ENCODE measurements at regions not wholly inside any gene's neighbourhood (a gene's known extent, or its start where the extent isn't known, plus 50 kb on each side); places are given as distances from the start of the nearest gene placed in this dataset.
"Not testable (repeated sequence)": the region's sequence is repeated elsewhere in the genome, so short reads cannot be mapped to it uniquely, and the experiment has no call there.

GRCh38 chr10:32217216-32217615, 129.7 kb downstream of the EPC1 start:
- Histone ChIP-seq H3K36me3 (replicated peaks; ENCODE audit: control insufficient read depth, insufficient read depth, low read length) (no peaks in the 10 kb centered on the region), H3K27me3 (ENCODE audit: control insufficient read depth, insufficient read depth, low read length) (no peaks in the 10 kb centered on the region), H3K4me3 (ENCODE audit: insufficient read depth, low read depth, low read length) (no peak overlapping the region)
- no peak for DNase-seq

- not testable (repeated sequence) for DNase-seq; H3K27me3 ChIP-seq (ENCODE audit: control insufficient read depth, insufficient read depth, low read length); H3K36me3 ChIP-seq (replicated peaks; ENCODE audit: control insufficient read depth, insufficient read depth, low read length); H3K4me3 ChIP-seq (ENCODE audit: insufficient read depth, low read depth, low read length)
Observed at GRCh38 chr10:32213838-32214237, 133.1 kb downstream of the EPC1 start.

GRCh38 chr10:32211046-32211363, 136.0 kb downstream of the EPC1 start:
- DNase-seq, result no peak
- no peaks in the 10 kb centered on the region for H3K36me3 ChIP-seq (replicated peaks; ENCODE audit: control insufficient read depth, insufficient read depth, low read length)
- no peak overlapping the region for H3K4me3 ChIP-seq (ENCODE audit: insufficient read depth, low read depth, low read length)
- no peaks in the 10 kb centered on the region for H3K27me3 ChIP-seq (ENCODE audit: control insufficient read depth, insufficient read depth, low read length)

- DNase-seq, result peak; percentile 40
Observed at GRCh38 chr10:32210306-32211045, 136.5 kb downstream of the EPC1 start.

GRCh38 chr10:32208005-32208404, 139.0 kb downstream of the EPC1 start:
- H3K27me3 ChIP-seq (ENCODE audit: control insufficient read depth, insufficient read depth, low read length); DNase-seq; H3K36me3 ChIP-seq (replicated peaks; ENCODE audit: control insufficient read depth, insufficient read depth, low read length): not testable (repeated sequence)

More at GRCh38 chr10:32210306-32211045, 136.5 kb downstream of the EPC1 start:
- Histone ChIP-seq H3K36me3 (replicated peaks; ENCODE audit: control insufficient read depth, insufficient read depth, low read length) (no peaks in the 10 kb centered on the region), H3K4me3 (ENCODE audit: insufficient read depth, low read depth, low read length) (no peak overlapping the region), H3K27me3 (ENCODE audit: control insufficient read depth, insufficient read depth, low read length) (no peaks in the 10 kb centered on the region)

GRCh38 chr10:32207544-32207943, 139.4 kb downstream of the EPC1 start:
- Histone ChIP-seq H3K27me3 (ENCODE audit: control insufficient read depth, insufficient read depth, low read length) (no peaks in the 10 kb centered on the region), H3K4me3 (ENCODE audit: insufficient read depth, low read depth, low read length) (no peak overlapping the region), H3K36me3 (replicated peaks; ENCODE audit: control insufficient read depth, insufficient read depth, low read length) (no peaks in the 10 kb centered on the region)
- DNase-seq, result peak; percentile 44

More at GRCh38 chr10:32208005-32208404, 139.0 kb downstream of the EPC1 start:
- not testable (repeated sequence) for H3K4me3 ChIP-seq (ENCODE audit: insufficient read depth, low read depth, low read length)

- Histone ChIP-seq H3K36me3 (replicated peaks; ENCODE audit: control insufficient read depth, insufficient read depth, low read length) (no peaks in the 10 kb centered on the region), H3K4me3 (ENCODE audit: insufficient read depth, low read depth, low read length) (no peak overlapping the region), H3K27me3 (ENCODE audit: control insufficient read depth, insufficient read depth, low read length) (no peaks in the 10 kb centered on the region)
- DNase-seq, result no peak
Observed at GRCh38 chr10:32205670-32206069, 141.3 kb downstream of the EPC1 start.

- Histone ChIP-seq H3K36me3 (replicated peaks; ENCODE audit: control insufficient read depth, insufficient read depth, low read length) (no peaks in the 10 kb centered on the region), H3K4me3 (ENCODE audit: insufficient read depth, low read depth, low read length) (no peak overlapping the region), H3K27me3 (ENCODE audit: control insufficient read depth, insufficient read depth, low read length) (no peaks in the 10 kb centered on the region)
- DNase-seq, result no peak
Observed at GRCh38 chr10:32204606-32205005, 142.4 kb downstream of the EPC1 start.

GRCh38 chr10:32199714-32200394, 143.6 kb upstream of the KIF5B start:
- H3K27me3 ChIP-seq (ENCODE audit: control insufficient read depth, insufficient read depth, low read length), result no peaks in the 10 kb centered on the region
- no peak overlapping the region for H3K4me3 ChIP-seq (ENCODE audit: insufficient read depth, low read depth, low read length)
- H3K36me3 ChIP-seq (replicated peaks; ENCODE audit: control insufficient read depth, insufficient read depth, low read length), result no peaks in the 10 kb centered on the region
- no peak for DNase-seq

GRCh38 chr10:32197423-32197822, 141.2 kb upstream of the KIF5B start:
- no peak for DNase-seq
- no peak overlapping the region for H3K4me3 ChIP-seq (ENCODE audit: insufficient read depth, low read depth, low read length)
- H3K27me3 ChIP-seq (ENCODE audit: control insufficient read depth, insufficient read depth, low read length), result no peaks in the 10 kb centered on the region
- no peaks in the 10 kb centered on the region for H3K36me3 ChIP-seq (replicated peaks; ENCODE audit: control insufficient read depth, insufficient read depth, low read length)

- Histone ChIP-seq H3K27me3 (ENCODE audit: control insufficient read depth, insufficient read depth, low read length) (no peaks in the 10 kb centered on the region), H3K36me3 (replicated peaks; ENCODE audit: control insufficient read depth, insufficient read depth, low read length) (no peaks in the 10 kb centered on the region), H3K4me3 (ENCODE audit: insufficient read depth, low read depth, low read length) (no peak overlapping the region)
- DNase-seq, result no peak
Observed at GRCh38 chr10:32190890-32191491, 134.8 kb upstream of the KIF5B start.

GRCh38 chr10:32189400-32190084, 133.3 kb upstream of the KIF5B start:
- H3K27me3 ChIP-seq (ENCODE audit: control insufficient read depth, insufficient read depth, low read length), result no peaks in the 10 kb centered on the region
- no peak overlapping the region for H3K4me3 ChIP-seq (ENCODE audit: insufficient read depth, low read depth, low read length)
- no peaks in the 10 kb centered on the region for H3K36me3 ChIP-seq (replicated peaks; ENCODE audit: control insufficient read depth, insufficient read depth, low read length)
- DNase-seq, result no peak

- not testable (repeated sequence) for H3K27me3 ChIP-seq (ENCODE audit: control insufficient read depth, insufficient read depth, low read length); H3K4me3 ChIP-seq (ENCODE audit: insufficient read depth, low read depth, low read length); H3K36me3 ChIP-seq (replicated peaks; ENCODE audit: control insufficient read depth, insufficient read depth, low read length); DNase-seq
Observed at GRCh38 chr10:32188601-32189000, 132.4 kb upstream of the KIF5B start.

GRCh38 chr10:32187686-32188085, 131.5 kb upstream of the KIF5B start:
- Histone ChIP-seq H3K36me3 (replicated peaks; ENCODE audit: control insufficient read depth, insufficient read depth, low read length) (no peaks in the 10 kb centered on the region), H3K4me3 (ENCODE audit: insufficient read depth, low read depth, low read length) (no peak overlapping the region), H3K27me3 (ENCODE audit: control insufficient read depth, insufficient read depth, low read length) (no peaks in the 10 kb centered on the region)
- DNase-seq, result no peak

- H3K36me3 ChIP-seq (replicated peaks; ENCODE audit: control insufficient read depth, insufficient read depth, low read length); DNase-seq; H3K27me3 ChIP-seq (ENCODE audit: control insufficient read depth, insufficient read depth, low read length); H3K4me3 ChIP-seq (ENCODE audit: insufficient read depth, low read depth, low read length): not testable (repeated sequence)
Observed at GRCh38 chr10:32183652-32184051, 127.4 kb upstream of the KIF5B start.

Measured in H7 (cell line).